K562 (cell line): ENCODE measurements at regions not wholly inside any gene's neighbourhood (a gene's known extent, or its start where the extent isn't known, plus 50 kb on each side); places are given as distances from the start of the nearest gene placed in this dataset.

Experiments
- ATAC-seq: fragments of 200-7000 bp; cut with Tn5 transposase; 3 replicates; pipeline ENCODE4 v1.9.1; 2020; ENCODE audit warnings: moderate library complexity
- BruUV-seq: library from RNA; stranded (reverse); fragments of 400-500 nt; replicated peaks from 2 replicates; lab custom pipeline; 2021; lab: Mats Ljungman, UMichigan
- CTCF ChIA-PET: fragments of 300-600 bp; formaldehyde crosslinking; extraction: SDS; loops from one replicate; lab custom pipeline; 2021; ENCODE audit warnings: low intra/inter-chr PET ratio; lab: Yijun Ruan, JAX
- POLR2A ChIA-PET: fragments of 300-600, 350-650 bp; sonication (Branson Sonifier 250); formaldehyde crosslinking; extraction: SDS; loops from one replicate; lab custom pipeline; 2021; ENCODE audit warnings: antibody characterized with exemption, inconsistent platforms; lab: Yijun Ruan, JAX
- DNase-seq, 4 experiments: peaks; one replicate each; pipeline versions ENCODE4 v3.0.0 to v3.0.0-alpha.2; 2011 to 2018; ENCODE audit warnings: low spot score in 3 of 4, mixed read lengths in 3 of 4; ENCODE audit errors: extremely low read depth in 1 of 4
- FAIRE-seq: peaks from 2 replicates; lab custom pipeline; 2011; peaks lifted over from hg19 to GRCh38; lab: Jason Lieb, UNC
- H2AFZ ChIP-seq: 2 replicates; pipeline ENCODE4 v1.6.0; 2011; ENCODE audit warnings: low read depth, low read length, control low read depth, inconsistent platforms
- H3K27ac ChIP-seq: fragments of 200-600 bp; 3 replicates; pipeline ENCODE4 v1.8.0; 2011; ENCODE audit warnings: low read depth, mild to moderate bottlenecking, control low read depth, inconsistent platforms, low read length, moderate library complexity, mixed read lengths; ENCODE audit errors: extremely low read depth
- H3K27me3 ChIP-seq, 2 experiments: fragments of 300-600 bp in 1 of 2; 2 replicates in 1 of 2; 3 replicates in 1 of 2; pipeline versions ENCODE4 v1.6.0 to v1.8.0; 2011; ENCODE audit warnings: inconsistent platforms in 2 of 2, low read length in 2 of 2, mild to moderate bottlenecking in 1 of 2, mixed read lengths in 1 of 2, moderate library complexity in 1 of 2; ENCODE audit not compliant: control insufficient read depth in 2 of 2, insufficient read depth in 2 of 2
- H3K36me3 ChIP-seq: fragments of 300-600 bp; 3 replicates; pipeline ENCODE4 v1.8.0; 2011; ENCODE audit warnings: mild to moderate bottlenecking, low read length, inconsistent platforms; ENCODE audit not compliant: control insufficient read depth, insufficient read depth
- H3K4me1 ChIP-seq, 2 experiments: fragments of 200-600 bp in 1 of 2; replicated peaks in 1 of 2; 2 replicates in 1 of 2; 3 replicates in 1 of 2; pipeline versions ENCODE4 v1.5.1 to v1.8.0; 2011; ENCODE audit warnings: inconsistent platforms in 2 of 2, low read length in 2 of 2, mild to moderate bottlenecking in 1 of 2, mixed read lengths in 1 of 2, moderate library complexity in 1 of 2; ENCODE audit not compliant: control insufficient read depth in 2 of 2, insufficient read depth in 2 of 2
- H3K4me2 ChIP-seq: 2 replicates; pipeline ENCODE4 v1.6.1; 2011; ENCODE audit warnings: low read length, control low read depth, inconsistent platforms, mixed read lengths; ENCODE audit not compliant: insufficient read depth
- H3K4me3 ChIP-seq: fragments of 200-600 bp; sonication (generic), shearing (Covaris generic); 2 replicates; pipeline ENCODE4 v1.5.1; 2016; ENCODE audit warnings: control low read depth, inconsistent platforms
- H3K79me2 ChIP-seq: fragments of 200-600 bp; 3 replicates; pipeline ENCODE4 v1.8.0; 2011; ENCODE audit warnings: low read length, inconsistent platforms; ENCODE audit not compliant: control insufficient read depth, insufficient read depth
- H3K9ac ChIP-seq, 2 experiments: 2 replicates each; pipeline versions ENCODE4 v1.6.0 to v1.6.1; 2011; ENCODE audit warnings: low read depth in 2 of 2, low read length in 2 of 2, control low read depth in 1 of 2, inconsistent platforms in 1 of 2, mild to moderate bottlenecking in 1 of 2, mixed read lengths in 1 of 2; ENCODE audit not compliant: insufficient read depth in 1 of 2
- H3K9me1 ChIP-seq: one replicate; pipeline ENCODE4 v1.6.0; 2011; ENCODE audit warnings: inconsistent platforms, mild to moderate bottlenecking, low read length, moderate library complexity; ENCODE audit not compliant: control insufficient read depth, insufficient read depth
- H3K9me3 ChIP-seq: replicated peaks from 2 replicates; pipeline ENCODE4 v1.5.1; 2011; ENCODE audit warnings: low read depth, low read length, inconsistent platforms; ENCODE audit not compliant: control insufficient read depth, insufficient read depth
- H4K20me1 ChIP-seq: replicated peaks from 2 replicates; pipeline ENCODE4 v1.6.1; 2011; ENCODE audit warnings: low read length, inconsistent platforms, mixed read lengths; ENCODE audit not compliant: control insufficient read depth, insufficient read depth
- DMBX1 ChIP-seq: fragments of 250-450 bp; sonication (Bioruptor Pico); IDR thresholded peaks from 2 replicates; pipeline ENCODE4 v1.8.0; 2022; ENCODE audit warnings: inconsistent platforms, mild to moderate bottlenecking, moderate library complexity, borderline replicate concordance
- REST ChIP-seq, 2 experiments: fragments of 450-650 bp; formaldehyde crosslinking in 1 of 2; IDR thresholded peaks; 2 replicates each; pipeline versions ENCODE4 v1.4.0 to v1.6.1; 2014 to 2020; ENCODE audit warnings: mild to moderate bottlenecking in 2 of 2, borderline replicate concordance in 1 of 2, low read depth in 1 of 2
- ZNF561 ChIP-seq: fragments of 450-650 bp; formaldehyde crosslinking; conservative IDR thresholded peaks from 2 replicates; pipeline ENCODE4 v1.4.0; 2020; ENCODE audit warnings: mild to moderate bottlenecking, moderate library complexity
- ZNF592 ChIP-seq: fragments of 450-650 bp; IDR thresholded peaks from 2 replicates; pipeline ENCODE4 v1.6.1; 2017; ENCODE audit warnings: antibody characterized with exemption, mild to moderate bottlenecking
- WGBS: fragments of 100-300 bp; shearing (Covaris generic); methylation state at CpG from one replicate; pipeline ENCODE4 v1.1.6; 2016; ENCODE audit warnings: low coverage, mixed read lengths; ENCODE audit not compliant: insufficient coverage; ENCODE audit errors: missing lambda C conversion rate; 5-methylcytosine and 5-hydroxymethylcytosine counted together
- in situ Hi-C: fragments of 300-500 bp; cut with MboI; formaldehyde crosslinking; loops from 4 replicates; pipeline ENCODE4 v1.15.0; 2018; ENCODE audit warnings: inconsistent platforms, mixed read lengths
- intact Hi-C: fragments of 100-400 bp; cut with micrococcal nuclease; formaldehyde crosslinking; loops from 2 replicates; pipeline ENCODE4 v1.14.2; 2022

- H3K36me3 ChIP-seq: no peaks in the 10 kb centered on the region
- in situ Hi-C loops: no loop called here
- no peak overlapping the region for H3K4me3 ChIP-seq
- CTCF ChIA-PET: no interaction called here
- no TSS peak for BruUV-seq
- intact Hi-C loops: no loop called here
- peak; percentile 20; the same call in 2 of the 3 replicates for ATAC-seq
- POLR2A ChIA-PET: interaction anchor here (0.5 to 3.3 kb wide), 6 partner anchors 12 to 313 kb away, joined by 3 to 15 read pairs (median 6); no protein-coding TSS in a partner anchor
- no peaks in the 10 kb centered on the region for H4K20me1 ChIP-seq
- no peaks in the 10 kb centered on the region for H3K27me3 ChIP-seq
- H3K4me1 ChIP-seq: peaks cover 9 to 30% of the 10 kb centered on the region in 2 experiments; a peak in 4 of 5 replicates
- TF ChIP-seq ZNF592 (peak; percentile 12; the same call in 1 of the 2 replicates), ZNF561 (CRISPR knock-in tag) (no peak), DMBX1 (CRISPR knock-in tag) (0 out of 2 replicates have a peak, but pooled peaks have one; percentile 30), REST (IDR thresholded peaks at IDR 0.05; ENCODE audit: borderline replicate concordance) (no peak), REST (CRISPR knock-in tag; IDR thresholded peaks at IDR 0.05; ENCODE audit: low read depth) (no peak)
- H3K4me2 ChIP-seq: peak overlapping the region; percentile 28; the same call in 1 of the 2 replicates
- 48% methylated on average over 5 of the region's 6 CpGs for WGBS
- H3K9ac ChIP-seq: peak overlapping the region in 1 of 2 experiments; percentile 53; a peak in 2 of 4 replicates
- H2AFZ ChIP-seq: peak overlapping the region; percentile 84
- FAIRE-seq: no peak
- DNase-seq: no peak
- H3K9me3 ChIP-seq: no peaks in the 10 kb centered on the region
- H3K79me2 ChIP-seq: no peaks in the 10 kb centered on the region
- no peaks in the 10 kb centered on the region for H3K9me1 ChIP-seq
- H3K27ac ChIP-seq: no peak overlapping the region
These were observed 232.6 kb downstream of the OPA1 start for GRCh38 chr3:193825617-193826016.
